ENCODE measurements at regions not wholly inside any gene's neighbourhood (a gene's known extent, or its start where the extent isn't known, plus 50 kb on each side); places are given as distances from the start of the nearest gene placed in this dataset.

DNA sequence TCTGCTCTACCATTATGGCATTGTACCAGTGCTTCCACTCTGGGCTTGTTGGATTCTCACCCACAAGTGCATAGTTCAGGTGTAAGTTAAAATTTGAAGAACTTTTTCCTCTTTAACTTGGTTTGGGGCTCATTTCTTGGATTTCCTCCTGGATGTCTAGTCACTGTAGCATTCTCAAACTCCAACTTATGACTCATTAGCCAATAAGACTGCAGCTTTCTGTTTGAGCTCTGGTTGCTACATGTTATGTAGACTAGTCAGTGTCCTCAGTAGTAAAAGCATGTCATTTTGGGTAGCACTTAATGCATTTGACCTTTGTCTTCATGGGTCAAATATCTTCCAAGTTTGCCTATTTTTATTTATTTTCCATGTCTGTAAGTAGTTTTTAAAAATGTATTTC is 790.8 kb downstream of the BRINP1 start:
- Histone ChIP-seq H3K9me3 (ENCODE audit: control insufficient read depth, insufficient read depth, low read depth, low read length) (no peaks in the 10 kb centered on the region), H3K4me1 (ENCODE audit: control insufficient read depth, insufficient read depth, low read length) (no peaks in the 10 kb centered on the region), H3K36me3 (ENCODE audit: control insufficient read depth in 2 of 2, insufficient read depth in 1 of 2, low read length in 2 of 2) (no peaks in the 10 kb centered on the region), H3K27ac (ENCODE audit: extremely low read depth, low read depth, low read length) (no peak overlapping the region), H3K4me3 (ENCODE audit: low read depth, low read length) (no peak overlapping the region)
- TF ChIP-seq ZNF707 (tag by site-specific recombination; IDR thresholded peaks at IDR 0.05) = no peak
- TF ChIP-seq ZNF202 (tag by site-specific recombination; IDR thresholded peaks at IDR 0.05; ENCODE audit: borderline replicate concordance) = no peak
- no peak for TF ChIP-seq ZNF423 (tag by site-specific recombination; IDR thresholded peaks at IDR 0.05)
- TF ChIP-seq ZSCAN30 (tag by site-specific recombination; IDR thresholded peaks at IDR 0.05) = no peak
- TF ChIP-seq, protein P1, sequence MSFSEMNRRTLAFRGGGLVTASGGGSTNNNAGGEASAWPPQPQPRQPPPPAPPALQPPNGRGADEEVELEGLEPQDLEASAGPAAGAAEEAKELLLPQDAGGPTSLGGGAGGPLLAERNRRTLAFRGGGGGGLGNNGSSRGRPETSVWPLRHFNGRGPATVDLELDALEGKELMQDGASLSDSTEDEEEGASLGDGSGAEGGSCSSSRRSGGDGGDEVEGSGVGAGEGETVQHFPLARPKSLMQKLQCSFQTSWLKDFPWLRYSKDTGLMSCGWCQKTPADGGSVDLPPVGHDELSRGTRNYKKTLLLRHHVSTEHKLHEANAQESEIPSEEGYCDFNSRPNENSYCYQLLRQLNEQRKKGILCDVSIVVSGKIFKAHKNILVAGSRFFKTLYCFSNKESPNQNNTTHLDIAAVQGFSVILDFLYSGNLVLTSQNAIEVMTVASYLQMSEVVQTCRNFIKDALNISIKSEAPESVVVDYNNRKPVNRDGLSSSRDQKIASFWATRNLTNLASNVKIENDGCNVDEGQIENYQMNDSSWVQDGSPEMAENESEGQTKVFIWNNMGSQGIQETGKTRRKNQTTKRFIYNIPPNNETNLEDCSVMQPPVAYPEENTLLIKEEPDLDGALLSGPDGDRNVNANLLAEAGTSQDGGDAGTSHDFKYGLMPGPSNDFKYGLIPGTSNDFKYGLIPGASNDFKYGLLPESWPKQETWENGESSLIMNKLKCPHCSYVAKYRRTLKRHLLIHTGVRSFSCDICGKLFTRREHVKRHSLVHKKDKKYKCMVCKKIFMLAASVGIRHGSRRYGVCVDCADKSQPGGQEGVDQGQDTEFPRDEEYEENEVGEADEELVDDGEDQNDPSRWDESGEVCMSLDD (tag by site-specific recombination; IDR thresholded peaks at IDR 0.05) = no peak
- no peak for TF ChIP-seq ZNF837 (tag by site-specific recombination; IDR thresholded peaks at IDR 0.05)
- TF ChIP-seq MYNN (tag by site-specific recombination; IDR thresholded peaks at IDR 0.05; ENCODE audit: borderline replicate concordance) = no peak
- no peak for TF ChIP-seq ZNF701 (tag by site-specific recombination; IDR thresholded peaks at IDR 0.05)
- TF ChIP-seq, protein P2, sequence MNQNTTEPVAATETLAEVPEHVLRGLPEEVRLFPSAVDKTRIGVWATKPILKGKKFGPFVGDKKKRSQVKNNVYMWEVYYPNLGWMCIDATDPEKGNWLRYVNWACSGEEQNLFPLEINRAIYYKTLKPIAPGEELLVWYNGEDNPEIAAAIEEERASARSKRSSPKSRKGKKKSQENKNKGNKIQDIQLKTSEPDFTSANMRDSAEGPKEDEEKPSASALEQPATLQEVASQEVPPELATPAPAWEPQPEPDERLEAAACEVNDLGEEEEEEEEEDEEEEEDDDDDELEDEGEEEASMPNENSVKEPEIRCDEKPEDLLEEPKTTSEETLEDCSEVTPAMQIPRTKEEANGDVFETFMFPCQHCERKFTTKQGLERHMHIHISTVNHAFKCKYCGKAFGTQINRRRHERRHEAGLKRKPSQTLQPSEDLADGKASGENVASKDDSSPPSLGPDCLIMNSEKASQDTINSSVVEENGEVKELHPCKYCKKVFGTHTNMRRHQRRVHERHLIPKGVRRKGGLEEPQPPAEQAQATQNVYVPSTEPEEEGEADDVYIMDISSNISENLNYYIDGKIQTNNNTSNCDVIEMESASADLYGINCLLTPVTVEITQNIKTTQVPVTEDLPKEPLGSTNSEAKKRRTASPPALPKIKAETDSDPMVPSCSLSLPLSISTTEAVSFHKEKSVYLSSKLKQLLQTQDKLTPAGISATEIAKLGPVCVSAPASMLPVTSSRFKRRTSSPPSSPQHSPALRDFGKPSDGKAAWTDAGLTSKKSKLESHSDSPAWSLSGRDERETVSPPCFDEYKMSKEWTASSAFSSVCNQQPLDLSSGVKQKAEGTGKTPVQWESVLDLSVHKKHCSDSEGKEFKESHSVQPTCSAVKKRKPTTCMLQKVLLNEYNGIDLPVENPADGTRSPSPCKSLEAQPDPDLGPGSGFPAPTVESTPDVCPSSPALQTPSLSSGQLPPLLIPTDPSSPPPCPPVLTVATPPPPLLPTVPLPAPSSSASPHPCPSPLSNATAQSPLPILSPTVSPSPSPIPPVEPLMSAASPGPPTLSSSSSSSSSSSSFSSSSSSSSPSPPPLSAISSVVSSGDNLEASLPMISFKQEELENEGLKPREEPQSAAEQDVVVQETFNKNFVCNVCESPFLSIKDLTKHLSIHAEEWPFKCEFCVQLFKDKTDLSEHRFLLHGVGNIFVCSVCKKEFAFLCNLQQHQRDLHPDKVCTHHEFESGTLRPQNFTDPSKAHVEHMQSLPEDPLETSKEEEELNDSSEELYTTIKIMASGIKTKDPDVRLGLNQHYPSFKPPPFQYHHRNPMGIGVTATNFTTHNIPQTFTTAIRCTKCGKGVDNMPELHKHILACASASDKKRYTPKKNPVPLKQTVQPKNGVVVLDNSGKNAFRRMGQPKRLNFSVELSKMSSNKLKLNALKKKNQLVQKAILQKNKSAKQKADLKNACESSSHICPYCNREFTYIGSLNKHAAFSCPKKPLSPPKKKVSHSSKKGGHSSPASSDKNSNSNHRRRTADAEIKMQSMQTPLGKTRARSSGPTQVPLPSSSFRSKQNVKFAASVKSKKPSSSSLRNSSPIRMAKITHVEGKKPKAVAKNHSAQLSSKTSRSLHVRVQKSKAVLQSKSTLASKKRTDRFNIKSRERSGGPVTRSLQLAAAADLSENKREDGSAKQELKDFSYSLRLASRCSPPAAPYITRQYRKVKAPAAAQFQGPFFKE (tag by site-specific recombination; IDR thresholded peaks at IDR 0.05; ENCODE audit: borderline replicate concordance) = no peak
- no peak for TF ChIP-seq ZNF785 (tag by site-specific recombination; IDR thresholded peaks at IDR 0.05)
- no peak for TF ChIP-seq ZNF19 (tag by site-specific recombination; IDR thresholded peaks at IDR 0.05; ENCODE audit: low read depth)
- TF ChIP-seq ZBTB20 (tag by site-specific recombination; IDR thresholded peaks at IDR 0.05) = no peak
- no peak for TF ChIP-seq ZBTB17 (tag by site-specific recombination; IDR thresholded peaks at IDR 0.05)
- ChIA-PET POLR2A (no interaction called here), CTCF (no interaction called here)

DNA sequence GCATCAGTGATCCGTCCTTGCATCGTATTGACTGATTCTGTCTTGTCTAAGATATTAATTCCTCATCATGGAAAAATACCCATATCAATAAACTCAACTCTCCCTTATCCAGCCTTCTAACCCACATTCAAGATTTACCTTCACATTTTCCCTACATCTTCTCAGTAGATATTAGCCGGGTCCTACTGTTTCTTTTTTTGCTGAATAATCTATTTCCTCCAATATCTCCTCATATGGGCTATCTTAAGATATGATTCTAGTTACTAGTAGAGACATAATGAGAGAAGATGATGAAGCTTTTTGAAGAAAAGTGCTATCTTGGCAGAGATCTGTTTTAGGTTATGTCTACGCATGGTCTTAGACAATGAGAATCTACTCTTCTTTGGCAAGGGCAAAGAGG is 785.8 kb downstream of the BRINP1 start:
- no peak overlapping the region for H3K27ac ChIP-seq (ENCODE audit: extremely low read depth, low read depth, low read length)
- no peaks in the 10 kb centered on the region for H3K36me3 ChIP-seq (ENCODE audit: control insufficient read depth in 2 of 2, insufficient read depth in 1 of 2, low read length in 2 of 2)
- CTCF ChIA-PET = interaction anchor here (0.7 kb wide), 1 partner anchor 1962 kb away, joined by 7 read pairs; no protein-coding TSS in a partner anchor
- TF ChIP-seq ZNF510 (tag by site-specific recombination; IDR thresholded peaks at IDR 0.05; ENCODE audit: insufficient replicate concordance) (no peak), ZSCAN30 (tag by site-specific recombination; IDR thresholded peaks at IDR 0.05) (no peak), ZNF416 (tag by site-specific recombination; IDR thresholded peaks at IDR 0.05) (no peak), ZNF184 (tag by site-specific recombination; IDR thresholded peaks at IDR 0.05) (no peak), ZEB2 (tag by site-specific recombination; IDR thresholded peaks at IDR 0.05) (no peak)
- TF ChIP-seq, protein P3, sequence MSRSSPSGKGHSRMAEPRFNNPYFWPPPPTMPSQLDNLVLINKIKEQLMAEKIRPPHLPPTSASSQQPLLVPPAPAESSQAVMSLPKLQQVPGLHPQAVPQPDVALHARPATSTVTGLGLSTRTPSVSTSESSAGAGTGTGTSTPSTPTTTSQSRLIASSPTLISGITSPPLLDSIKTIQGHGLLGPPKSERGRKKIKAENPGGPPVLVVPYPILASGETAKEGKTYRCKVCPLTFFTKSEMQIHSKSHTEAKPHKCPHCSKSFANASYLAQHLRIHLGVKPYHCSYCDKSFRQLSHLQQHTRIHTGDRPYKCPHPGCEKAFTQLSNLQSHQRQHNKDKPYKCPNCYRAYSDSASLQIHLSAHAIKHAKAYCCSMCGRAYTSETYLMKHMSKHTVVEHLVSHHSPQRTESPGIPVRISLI (tag by site-specific recombination; IDR thresholded peaks at IDR 0.05) = no peak
- TF ChIP-seq, protein P4, sequence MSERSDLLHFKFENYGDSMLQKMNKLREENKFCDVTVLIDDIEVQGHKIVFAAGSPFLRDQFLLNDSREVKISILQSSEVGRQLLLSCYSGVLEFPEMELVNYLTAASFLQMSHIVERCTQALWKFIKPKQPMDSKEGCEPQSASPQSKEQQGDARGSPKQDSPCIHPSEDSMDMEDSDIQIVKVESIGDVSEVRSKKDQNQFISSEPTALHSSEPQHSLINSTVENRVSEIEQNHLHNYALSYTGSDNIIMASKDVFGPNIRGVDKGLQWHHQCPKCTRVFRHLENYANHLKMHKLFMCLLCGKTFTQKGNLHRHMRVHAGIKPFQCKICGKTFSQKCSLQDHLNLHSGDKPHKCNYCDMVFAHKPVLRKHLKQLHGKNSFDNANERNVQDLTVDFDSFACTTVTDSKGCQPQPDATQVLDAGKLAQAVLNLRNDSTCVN (tag by site-specific recombination; optimal IDR thresholded peaks at IDR 0.05) = no peak
- no peak overlapping the region for H3K4me3 ChIP-seq (ENCODE audit: low read depth, low read length)
- POLR2A ChIA-PET = no interaction called here
- H3K9me3 ChIP-seq (ENCODE audit: control insufficient read depth, insufficient read depth, low read depth, low read length) = no peaks in the 10 kb centered on the region
- H3K4me1 ChIP-seq (ENCODE audit: control insufficient read depth, insufficient read depth, low read length) = no peaks in the 10 kb centered on the region

Data from HEK293 (cell line).